GM21786 (cell line): ENCODE measurements at regions not wholly inside any gene's neighbourhood (a gene's known extent, or its start where the extent isn't known, plus 50 kb on each side); places are given as distances from the start of the nearest gene placed in this dataset.
"Not testable (repeated sequence)": the region's sequence is repeated elsewhere in the genome, so short reads cannot be mapped to it uniquely, and the experiment has no call there.

ENCODE experiments used
- ATAC-seq: cut with Tn5 transposase; IDR thresholded peaks from one replicate; pipeline ENCODE4 v1.9.1; 2021; ENCODE audit not compliant: unreplicated experiment

DNA sequence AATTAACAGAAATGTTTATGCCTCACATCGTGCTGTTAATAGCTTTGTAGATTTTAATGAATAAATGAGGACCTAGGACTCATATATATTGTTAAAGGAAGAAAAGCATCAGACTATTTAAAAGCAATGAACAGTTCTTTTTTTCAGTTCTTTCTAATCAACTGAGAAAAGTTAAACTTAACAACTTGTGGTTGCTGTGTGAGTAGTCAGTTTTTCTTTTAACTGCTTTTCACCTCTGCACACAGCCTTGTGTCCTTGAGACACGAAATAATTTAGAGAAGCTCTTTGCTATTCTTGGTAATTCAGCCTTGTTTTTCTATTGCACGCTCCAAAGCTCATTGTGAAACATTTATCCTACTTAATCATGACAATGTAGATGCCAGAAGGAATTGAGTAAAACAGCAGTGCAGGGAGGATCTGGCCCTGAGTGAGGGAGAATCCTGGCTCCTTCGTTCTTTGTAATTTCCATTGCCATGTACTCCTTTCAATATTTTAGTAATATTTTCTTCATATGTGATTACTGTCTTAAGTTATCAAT lies 499.0 kb downstream of the PYDC2 start:
- no peak for ATAC-seq

DNA sequence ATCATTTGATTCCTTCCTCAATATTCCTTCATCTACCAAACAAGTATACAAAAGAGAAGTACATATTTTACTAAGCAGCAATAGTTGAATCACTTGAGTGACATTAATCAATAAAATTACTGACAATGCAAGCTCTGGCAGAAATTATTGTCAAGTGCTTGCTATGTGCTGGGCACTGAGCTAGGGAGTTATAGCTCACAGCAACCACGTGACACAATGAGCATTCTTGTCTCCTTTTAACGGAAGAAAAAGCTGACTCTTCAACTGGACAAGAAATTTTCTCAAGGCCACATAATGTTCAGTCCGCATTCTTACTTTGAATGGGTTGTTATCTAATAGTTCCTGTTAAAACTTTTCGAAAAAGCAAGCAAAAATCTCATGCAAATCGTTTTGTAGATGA lies 500.1 kb downstream of the PYDC2 start:
- ATAC-seq, result no peak

GRCh38 chr3:191961529-191961928 lies 500.6 kb downstream of the PYDC2 start:
- no peak for ATAC-seq

DNA sequence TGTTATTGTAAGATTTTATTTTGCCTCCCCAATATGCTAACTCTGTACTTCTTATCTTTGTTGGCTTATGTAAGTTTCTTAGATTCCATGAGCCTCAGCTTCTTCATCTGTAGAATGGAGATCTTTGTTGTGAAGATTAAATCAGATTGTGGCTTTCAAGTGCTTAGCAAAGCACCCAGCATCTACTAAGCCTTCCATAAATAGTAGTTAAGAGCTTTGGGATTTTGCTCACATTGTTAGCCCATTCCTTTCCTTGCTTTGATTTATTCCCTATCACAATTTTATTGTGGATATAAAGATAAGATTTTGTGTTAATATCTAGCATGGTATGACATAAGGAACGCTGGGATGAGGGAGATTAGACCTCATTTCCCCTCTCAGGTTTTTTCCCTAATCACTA lies 501.4 kb downstream of the PYDC2 start:
- no peak for ATAC-seq

- ATAC-seq, result no peak
These were observed 502.2 kb downstream of the PYDC2 start for GRCh38 chr3:191963182-191963581.

- ATAC-seq, result no peak
These were observed 505.6 kb downstream of the PYDC2 start for GRCh38 chr3:191966556-191966955.

DNA sequence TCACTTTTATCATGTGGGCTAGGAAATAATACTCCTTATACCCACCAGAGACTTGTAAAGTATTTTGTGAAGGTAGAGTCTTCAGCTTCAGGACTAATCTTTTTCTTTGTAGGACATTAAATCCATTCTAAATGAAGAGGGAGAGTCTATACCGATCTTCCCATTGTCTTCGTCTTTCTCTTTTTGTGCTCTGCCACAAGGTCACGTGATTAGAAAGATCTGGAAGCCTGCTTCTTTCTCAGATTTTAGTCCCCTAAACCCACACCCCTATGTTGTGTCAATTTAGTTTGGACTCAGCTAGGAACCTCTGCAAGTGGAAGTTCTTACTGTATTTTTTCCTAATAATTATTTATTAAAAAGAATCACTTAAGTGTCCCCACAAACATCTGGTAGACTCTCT lies 507.3 kb downstream of the PYDC2 start:
- ATAC-seq, result no peak

- peak; percentile 47 for ATAC-seq
These were observed 511.9 kb downstream of the PYDC2 start for GRCh38 chr3:191972714-191973398.

DNA sequence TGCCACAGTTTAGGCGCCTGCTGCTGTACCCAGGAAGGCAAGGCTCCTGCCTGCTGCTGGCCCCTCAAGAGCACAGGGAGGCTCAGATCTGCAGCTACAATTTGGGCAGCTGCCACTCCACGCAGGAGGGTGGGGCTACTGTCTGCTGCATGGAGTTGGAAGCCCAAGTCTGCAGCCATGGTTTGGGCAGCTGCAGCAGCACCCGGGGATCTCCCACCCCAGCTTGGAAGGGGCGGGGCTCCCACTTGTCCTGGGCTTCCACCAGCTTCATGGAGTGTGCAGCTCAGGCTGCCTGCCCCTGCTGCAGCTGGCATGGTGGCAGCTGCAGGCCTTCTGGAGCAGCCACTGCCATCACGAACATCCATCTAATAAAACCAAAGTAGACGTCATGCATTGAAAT lies 512.9 kb downstream of the PYDC2 start:
- ATAC-seq, result no peak

DNA sequence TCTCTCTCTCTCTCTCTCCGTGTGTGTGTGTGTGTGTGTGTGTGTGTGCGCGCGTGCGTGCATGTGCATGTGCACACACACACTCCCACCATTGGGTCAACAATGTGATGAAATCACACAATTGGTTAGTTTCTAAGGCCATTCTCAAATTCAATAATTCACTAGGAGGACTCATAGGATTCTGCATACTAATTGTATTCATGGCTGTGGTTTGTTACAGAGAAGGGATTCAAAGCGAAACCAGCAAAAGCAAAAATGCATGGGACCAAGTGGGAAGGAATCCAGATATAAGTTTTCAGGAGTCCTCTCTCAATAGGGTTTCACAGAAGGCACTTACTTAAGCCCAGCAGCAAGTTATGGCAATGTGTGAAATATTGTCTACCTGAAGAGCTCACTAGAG lies 515.0 kb downstream of the PYDC2 start:
- no peak for ATAC-seq

GRCh38 chr3:191980443-191980842 lies 519.5 kb downstream of the PYDC2 start:
- no peak for ATAC-seq

- ATAC-seq, result no peak
These were observed 521.5 kb downstream of the PYDC2 start for GRCh38 chr3:191982481-191982880.

DNA sequence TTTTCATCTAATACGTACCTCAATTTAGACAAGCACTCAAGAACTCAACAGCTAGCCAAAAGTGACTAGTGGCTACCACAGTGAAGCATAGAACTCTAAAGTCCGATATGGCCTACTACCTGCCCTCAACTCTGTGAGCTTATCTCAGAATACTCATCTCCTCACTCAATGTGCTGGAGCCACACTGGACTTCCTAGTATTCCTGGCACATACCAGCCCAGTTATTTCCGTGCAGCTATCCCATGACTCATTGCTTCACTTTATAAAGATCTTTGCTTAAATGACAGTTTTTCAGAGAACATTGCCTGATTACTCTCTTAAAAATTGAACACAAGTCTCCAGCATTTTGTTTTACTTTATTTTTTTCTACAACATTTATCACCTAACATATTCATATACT lies 524.7 kb downstream of the PYDC2 start:
- no peak for ATAC-seq

DNA sequence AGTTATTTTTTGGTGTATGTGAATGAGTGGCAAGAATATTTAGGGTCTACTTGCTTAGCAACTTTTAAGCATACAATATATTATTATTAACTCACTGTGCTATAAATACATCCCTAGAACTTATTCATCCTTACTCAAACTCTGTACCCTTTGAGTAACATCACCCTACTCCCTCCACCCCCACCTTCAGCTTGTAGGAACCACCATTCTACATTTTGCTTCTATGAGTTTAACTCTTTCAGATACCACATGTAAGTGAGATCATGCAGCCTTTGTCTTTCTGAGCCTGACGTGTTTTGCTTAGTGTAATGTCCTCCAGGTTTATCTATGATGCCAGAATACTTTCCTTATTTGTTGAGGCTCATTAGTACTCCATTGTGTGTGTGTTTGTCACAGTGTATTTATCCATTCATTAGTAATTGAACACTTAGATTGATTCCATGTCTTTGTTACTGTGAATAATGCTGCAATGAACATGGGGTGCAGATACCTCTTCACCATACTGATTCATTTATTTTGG lies 526.9 kb downstream of the PYDC2 start:
- ATAC-seq, result no peak

DNA sequence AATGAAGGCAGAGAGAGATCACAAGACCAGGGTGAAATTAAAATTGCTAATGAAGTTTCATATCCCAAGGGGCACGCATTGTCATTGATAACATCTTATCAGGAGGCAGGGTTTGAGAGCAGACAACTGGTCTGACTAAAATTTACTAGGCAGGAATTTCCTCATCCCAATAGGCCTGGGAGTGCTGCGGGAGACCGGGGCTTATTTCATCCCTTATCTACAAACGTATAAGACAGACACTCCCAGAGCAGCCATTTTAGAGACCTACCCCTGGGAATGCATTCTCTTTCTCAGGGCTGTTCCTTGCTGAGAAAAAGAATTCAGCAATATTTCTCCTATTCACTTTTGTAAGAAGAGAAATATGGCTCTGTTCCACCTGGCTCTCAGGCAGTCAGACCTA lies 533.0 kb downstream of the PYDC2 start:
- not testable (repeated sequence) for ATAC-seq

GRCh38 chr3:191997093-191997492 lies 536.1 kb downstream of the PYDC2 start:
- ATAC-seq, result no peak

DNA sequence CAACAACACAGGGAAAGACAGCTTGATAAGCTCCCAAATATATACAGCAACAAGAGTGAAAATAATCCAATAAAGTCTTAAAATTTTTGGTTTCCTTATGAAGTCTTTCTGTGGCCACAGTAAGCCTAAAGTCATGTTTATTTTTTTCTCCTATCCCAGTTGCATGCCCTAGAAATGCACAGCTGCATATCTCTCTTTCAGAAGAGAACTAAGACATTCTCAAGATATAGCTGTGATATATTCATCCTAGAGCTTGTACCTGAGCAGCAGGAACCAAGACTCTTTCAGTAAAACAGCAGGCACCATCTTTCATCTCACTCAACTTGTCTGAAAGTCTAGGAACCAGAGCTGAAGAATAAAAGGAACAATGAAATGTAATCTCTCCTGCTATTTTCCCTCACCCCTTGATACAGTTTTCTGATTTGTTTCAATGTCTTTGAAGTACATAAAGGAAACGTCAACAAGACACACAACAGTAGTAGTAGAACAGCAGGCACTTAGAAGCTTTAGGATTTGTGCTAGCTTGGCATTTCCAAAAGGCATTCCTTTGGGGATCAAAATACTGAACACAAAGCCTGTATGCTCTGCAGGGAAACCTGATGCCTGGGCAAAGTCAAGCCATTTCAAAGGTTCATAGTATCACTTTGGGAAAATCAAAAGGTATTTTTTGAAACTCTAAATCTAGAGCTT lies 536.8 kb downstream of the PYDC2 start:
- no peak for ATAC-seq

GRCh38 chr3:192001218-192001617 lies 540.3 kb downstream of the PYDC2 start:
- ATAC-seq, result no peak

DNA sequence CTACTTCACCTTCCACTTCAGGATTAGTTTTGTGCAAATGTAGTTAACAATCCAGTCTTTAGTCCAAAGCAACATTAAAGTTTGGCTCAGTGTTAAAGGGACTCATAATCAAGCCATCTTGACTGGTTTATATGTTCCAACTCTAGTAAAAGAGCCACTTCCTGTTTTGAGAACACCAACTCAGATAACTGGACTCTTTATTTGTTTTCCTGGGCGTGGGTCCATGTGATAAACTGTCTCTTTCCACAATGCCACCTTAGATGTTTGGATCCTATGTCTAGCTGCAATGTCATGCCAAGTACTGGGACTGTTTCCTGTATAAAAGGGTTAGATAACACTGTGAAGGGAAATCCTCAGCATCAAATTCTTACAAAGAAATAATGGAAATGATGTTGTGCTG lies 545.0 kb downstream of the PYDC2 start:
- no peak for ATAC-seq

DNA sequence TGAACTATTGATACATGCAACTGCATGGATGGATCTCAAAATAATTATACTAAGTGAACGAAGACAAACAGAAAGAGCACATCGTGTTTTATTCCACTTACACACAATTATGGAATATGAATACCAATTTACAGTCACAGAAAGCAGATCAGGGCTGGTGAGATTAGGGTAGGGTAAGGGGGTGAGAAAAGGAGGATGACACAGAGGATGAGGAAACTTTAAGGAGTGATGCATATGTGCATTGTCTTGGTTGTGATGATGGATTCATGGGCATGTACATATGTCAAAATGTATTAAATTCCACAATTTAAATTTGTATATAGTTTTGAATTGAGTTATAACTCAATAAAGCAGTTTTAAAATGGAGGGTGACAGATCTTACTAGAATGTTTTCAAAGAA lies 548.9 kb downstream of the PYDC2 start:
- ATAC-seq, result no peak

GRCh38 chr3:192010490-192010889 lies 549.5 kb downstream of the PYDC2 start:
- ATAC-seq, result no peak

GRCh38 chr3:192011137-192011536 lies 550.2 kb downstream of the PYDC2 start:
- ATAC-seq, result no peak
